ENCODE measurements at regions not wholly inside any gene's neighbourhood (a gene's known extent, or its start where the extent isn't known, plus 50 kb on each side); places are given as distances from the start of the nearest gene placed in this dataset.

- Histone ChIP-seq H2AFZ (ENCODE audit: low read depth, low read length, severe bottlenecking) (no peak overlapping the region), H3K9ac (ENCODE audit: low read length) (no peak overlapping the region), H3K9me2 (replicated peaks; ENCODE audit: insufficient read depth, low read length) (no peaks in the 10 kb centered on the region), H3K27ac (ENCODE audit: low read depth, low read length) (no peak overlapping the region), H3K27me3 (ENCODE audit: low read length) (no peaks in the 10 kb centered on the region), H3K4me2 (ENCODE audit: low read depth, low read length, poor library complexity, severe bottlenecking) (no peak overlapping the region), H4K20me1 (ENCODE audit: low read depth, low read length) (no peaks in the 10 kb centered on the region), H3K4me3 (ENCODE audit: insufficient read depth, low read length, poor library complexity, severe bottlenecking) (no peak overlapping the region), H3K36me3 (ENCODE audit: low read length) (no peaks in the 10 kb centered on the region), H3K79me2 (ENCODE audit: insufficient read depth, low read length) (no peaks in the 10 kb centered on the region), H3F3A (ENCODE audit: insufficient read depth) (no peaks in the 10 kb centered on the region), H3K9me3 (ENCODE audit: insufficient read depth, low read length) (no peaks in the 10 kb centered on the region)
- TF ChIP-seq EZH2phosphoT487 (conservative IDR thresholded peaks at IDR 0.05; ENCODE audit: low read length), result no peak
- TF ChIP-seq CTCF (IDR thresholded peaks at IDR 0.05; ENCODE audit: insufficient read depth, low read length, poor library complexity, severe bottlenecking), result no peak
These were observed 575.1 kb upstream of the UBE2E2 start for GRCh38 chr3:22627993-22628499.

- H3K9ac ChIP-seq (ENCODE audit: low read length), result no peak overlapping the region
- no peak overlapping the region for H3K4me2 ChIP-seq (ENCODE audit: low read depth, low read length, poor library complexity, severe bottlenecking)
- no peaks in the 10 kb centered on the region for H3K9me2 ChIP-seq (replicated peaks; ENCODE audit: insufficient read depth, low read length)
- H3K27me3 ChIP-seq (ENCODE audit: low read length), result no peaks in the 10 kb centered on the region
- no peaks in the 10 kb centered on the region for H3K79me2 ChIP-seq (ENCODE audit: insufficient read depth, low read length)
- no peaks in the 10 kb centered on the region for H3K9me3 ChIP-seq (ENCODE audit: insufficient read depth, low read length)
- H3K27ac ChIP-seq (ENCODE audit: low read depth, low read length), result no peak overlapping the region
- H3K4me3 ChIP-seq (ENCODE audit: insufficient read depth, low read length, poor library complexity, severe bottlenecking), result no peak overlapping the region
- H3F3A ChIP-seq (ENCODE audit: insufficient read depth), result no peaks in the 10 kb centered on the region
- TF ChIP-seq EZH2phosphoT487 (conservative IDR thresholded peaks at IDR 0.05; ENCODE audit: low read length), result no peak
- no peak for TF ChIP-seq CTCF (IDR thresholded peaks at IDR 0.05; ENCODE audit: insufficient read depth, low read length, poor library complexity, severe bottlenecking)
- H2AFZ ChIP-seq (ENCODE audit: low read depth, low read length, severe bottlenecking), result no peak overlapping the region
- no peaks in the 10 kb centered on the region for H4K20me1 ChIP-seq (ENCODE audit: low read depth, low read length)
- no peaks in the 10 kb centered on the region for H3K36me3 ChIP-seq (ENCODE audit: low read length)
These were observed 570.6 kb upstream of the UBE2E2 start for GRCh38 chr3:22632536-22632935.

GRCh38 chr3:22634433-22634832, 568.7 kb upstream of the UBE2E2 start:
- H3K9ac ChIP-seq (ENCODE audit: low read length), result no peak overlapping the region
- no peaks in the 10 kb centered on the region for H3K27me3 ChIP-seq (ENCODE audit: low read length)
- no peaks in the 10 kb centered on the region for H3K9me3 ChIP-seq (ENCODE audit: insufficient read depth, low read length)
- no peaks in the 10 kb centered on the region for H3K9me2 ChIP-seq (replicated peaks; ENCODE audit: insufficient read depth, low read length)
- no peaks in the 10 kb centered on the region for H3F3A ChIP-seq (ENCODE audit: insufficient read depth)
- H3K27ac ChIP-seq (ENCODE audit: low read depth, low read length), result no peak overlapping the region
- no peak overlapping the region for H3K4me2 ChIP-seq (ENCODE audit: low read depth, low read length, poor library complexity, severe bottlenecking)
- no peak overlapping the region for H3K4me3 ChIP-seq (ENCODE audit: insufficient read depth, low read length, poor library complexity, severe bottlenecking)
- TF ChIP-seq EZH2phosphoT487 (conservative IDR thresholded peaks at IDR 0.05; ENCODE audit: low read length), result no peak
- TF ChIP-seq CTCF (IDR thresholded peaks at IDR 0.05; ENCODE audit: insufficient read depth, low read length, poor library complexity, severe bottlenecking), result no peak
- no peaks in the 10 kb centered on the region for H3K79me2 ChIP-seq (ENCODE audit: insufficient read depth, low read length)
- H3K36me3 ChIP-seq (ENCODE audit: low read length), result no peaks in the 10 kb centered on the region
- no peaks in the 10 kb centered on the region for H4K20me1 ChIP-seq (ENCODE audit: low read depth, low read length)
- no peak overlapping the region for H2AFZ ChIP-seq (ENCODE audit: low read depth, low read length, severe bottlenecking)
